ENCODE measurements at regions not wholly inside any gene's neighbourhood (a gene's known extent, or its start where the extent isn't known, plus 50 kb on each side); places are given as distances from the start of the nearest gene placed in this dataset.

DNA sequence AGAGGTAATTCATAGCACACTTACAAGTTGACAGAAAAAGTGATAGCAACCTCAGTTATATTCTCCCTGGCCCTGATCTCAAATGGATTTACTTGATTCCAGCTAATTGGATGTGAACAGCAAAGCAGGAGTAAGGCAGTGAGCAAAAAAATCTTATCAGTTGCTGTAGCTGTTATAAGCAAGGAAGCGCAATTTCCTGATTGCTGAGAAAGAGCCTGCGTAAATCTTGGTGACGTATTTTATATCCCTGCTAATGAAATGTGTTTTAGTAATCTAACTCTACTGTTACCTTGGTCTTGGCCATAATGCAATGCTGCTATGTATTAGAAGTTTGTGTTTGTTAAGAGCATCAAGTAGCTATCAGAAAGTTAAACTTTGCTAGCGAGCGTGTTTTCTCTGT, 661.2 kb upstream of the SEMA6A start:
- ATAC-seq, result no peak
- intact Hi-C loops (cut with DNase I), result no loop called here

DNA sequence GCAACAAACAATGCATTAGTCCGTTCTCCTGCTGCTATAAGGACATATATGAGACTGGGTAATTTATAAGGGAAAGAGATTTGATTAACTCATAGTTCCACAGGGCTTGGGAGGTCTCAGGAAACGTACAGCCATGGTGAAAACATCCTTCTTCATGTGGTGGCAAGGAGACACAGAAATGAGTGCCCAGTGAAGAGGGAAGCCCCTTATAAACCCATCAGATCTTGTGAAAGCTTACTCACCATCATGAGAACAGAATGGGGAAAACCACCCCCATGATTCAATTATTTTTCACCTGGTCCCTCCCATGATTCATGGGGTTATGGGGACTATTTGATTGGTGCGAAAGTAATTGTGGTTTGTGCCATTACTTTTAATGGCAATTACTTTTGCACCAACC, 655.8 kb upstream of the SEMA6A start:
- DNase-seq (ENCODE audit: low spot score) (no peak), ATAC-seq (no peak)
- intact Hi-C loops (cut with DNase I), result no loop called here

More for the DNA sequence above, 661.2 kb upstream of the SEMA6A start:
- no peak for DNase-seq (ENCODE audit: low spot score)

DNA sequence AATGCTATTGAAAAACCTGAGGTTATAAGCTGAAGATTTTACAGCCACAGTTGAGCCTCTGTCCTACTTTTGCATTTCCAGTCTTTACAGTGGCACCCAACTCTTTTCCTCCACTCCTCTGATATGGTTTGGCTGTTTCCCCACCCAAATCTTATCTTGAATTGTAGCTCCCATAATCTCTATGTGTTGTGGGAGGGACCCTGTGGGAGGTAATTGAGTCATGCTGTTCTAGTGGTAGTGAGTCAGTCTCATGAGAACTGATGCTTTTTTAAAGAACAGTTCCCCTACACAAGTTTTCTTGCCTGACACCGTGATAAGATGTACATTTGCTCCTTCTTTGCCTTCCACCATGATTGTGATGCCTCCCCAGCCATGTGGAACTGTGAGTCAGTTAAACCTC, 646.1 kb upstream of the SEMA6A start:
- ATAC-seq, result no peak
- intact Hi-C loops (cut with DNase I), result no loop called here
- DNase-seq (ENCODE audit: low spot score), result no peak

DNA sequence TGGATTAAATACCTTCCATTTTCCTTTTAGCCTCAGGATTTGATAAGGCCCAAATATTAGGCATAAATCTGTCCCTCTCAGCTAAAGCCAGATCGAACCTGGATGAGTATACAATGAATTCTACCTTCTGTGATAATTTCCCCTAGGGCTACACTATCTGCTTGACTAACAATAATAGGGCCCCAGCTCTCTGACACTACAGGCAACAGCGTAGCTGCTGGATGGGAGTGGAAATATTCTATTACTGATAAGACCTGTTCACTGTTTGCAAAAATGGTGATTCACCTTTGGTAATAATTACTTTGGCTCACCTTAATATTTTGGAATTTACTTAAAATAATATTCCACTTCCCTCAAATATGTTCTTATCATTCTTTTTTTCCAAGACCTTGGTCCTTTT, 644.2 kb upstream of the SEMA6A start:
- ATAC-seq (no peak), DNase-seq (ENCODE audit: low spot score) (no peak)
- intact Hi-C loops (cut with DNase I), result no loop called here

DNA sequence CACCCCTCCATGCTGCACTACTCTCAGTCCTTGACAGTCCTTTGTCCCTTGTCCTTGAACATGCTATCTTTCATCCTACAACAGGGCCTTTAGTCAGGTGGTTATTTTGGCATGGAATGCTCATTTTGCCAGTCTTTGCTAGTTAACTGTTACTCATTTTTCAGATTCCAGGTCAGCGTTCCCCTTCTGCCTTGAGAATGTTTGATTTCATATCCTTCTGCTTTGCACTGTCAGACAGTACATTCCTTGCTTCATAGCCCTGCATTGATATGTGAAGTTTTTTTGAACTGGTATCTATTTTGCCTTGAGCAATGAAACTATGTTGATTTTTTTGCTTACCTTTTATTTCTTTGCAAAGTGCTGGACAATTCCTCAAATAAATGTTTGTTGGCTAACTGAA, 638.2 kb upstream of the SEMA6A start:
- intact Hi-C loops (cut with DNase I), result no loop called here
- DNase-seq (ENCODE audit: low spot score), result no peak
- no peak for ATAC-seq

DNA sequence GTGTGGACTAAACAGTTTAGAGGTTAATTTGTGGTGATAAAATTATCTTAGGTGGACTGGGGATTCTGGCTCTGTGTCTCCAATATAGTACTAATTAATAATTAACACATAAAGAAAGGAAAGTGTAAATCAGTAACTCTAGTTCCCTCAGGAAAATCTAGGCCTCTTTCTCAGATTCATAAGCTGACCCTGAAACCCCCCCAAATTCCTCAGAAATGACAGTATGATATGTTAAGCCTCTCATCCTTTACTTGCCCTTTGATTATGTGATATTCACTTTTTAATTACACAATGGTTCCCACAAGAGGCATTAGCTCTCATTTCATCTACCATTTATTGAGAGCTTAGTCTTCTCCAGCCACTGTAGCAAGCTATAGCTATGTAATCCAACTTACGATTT, 636.2 kb upstream of the SEMA6A start:
- ATAC-seq (no peak), DNase-seq (ENCODE audit: low spot score) (no peak)
- intact Hi-C loops (cut with DNase I), result no loop called here

DNA sequence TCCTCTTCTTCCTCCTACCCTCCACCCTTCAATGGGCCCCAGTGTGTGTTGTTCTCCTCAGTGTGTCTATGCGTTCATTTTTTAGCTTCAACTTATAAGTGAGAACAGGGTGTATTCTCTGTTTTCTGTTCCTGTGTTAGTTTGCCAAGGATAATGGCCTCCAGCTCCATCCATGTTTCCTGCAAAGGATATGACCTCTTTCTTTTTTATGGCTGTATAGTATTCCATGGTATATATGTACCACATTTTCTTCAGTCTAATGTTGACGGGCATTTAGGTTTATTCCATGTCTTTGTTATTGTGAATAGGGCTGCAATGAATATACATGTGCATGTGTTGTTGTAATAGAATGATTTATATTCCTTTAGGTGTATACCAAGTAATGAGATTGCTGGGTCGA, 634.9 kb upstream of the SEMA6A start:
- intact Hi-C loops (cut with DNase I), result no loop called here
- no peak for ATAC-seq
- no peak for DNase-seq (ENCODE audit: low spot score)

DNA sequence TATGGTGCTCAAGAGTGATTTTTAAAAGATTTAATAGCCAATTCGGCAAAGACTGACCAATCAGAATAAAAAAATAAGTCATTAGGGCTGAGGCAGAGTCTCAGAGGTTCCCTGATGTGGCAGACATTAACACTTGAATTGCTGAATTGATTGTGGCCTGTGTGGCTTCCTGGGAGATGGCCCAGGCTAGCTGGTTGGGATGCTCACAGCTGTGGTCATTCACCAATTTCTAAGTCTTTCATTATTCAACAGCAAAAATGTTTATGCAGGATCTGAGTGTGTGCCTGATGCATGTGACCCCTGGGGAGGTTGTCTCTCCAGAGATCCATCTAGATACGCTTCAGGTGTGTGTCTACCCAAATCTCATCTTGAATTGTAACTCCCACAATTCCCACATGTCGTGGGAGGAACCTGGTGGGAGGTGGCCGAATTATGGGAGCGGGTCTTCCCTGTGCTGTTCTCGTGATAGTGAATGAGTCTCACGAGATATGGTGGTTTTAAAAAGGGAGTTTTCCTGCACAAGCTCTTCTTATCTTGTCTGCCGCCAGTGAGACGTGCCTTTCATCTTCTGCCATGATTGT, 632.6 kb upstream of the SEMA6A start:
- DNase-seq (ENCODE audit: low spot score) (no peak), ATAC-seq (no peak)
- intact Hi-C loops (cut with DNase I), result no loop called here

DNA sequence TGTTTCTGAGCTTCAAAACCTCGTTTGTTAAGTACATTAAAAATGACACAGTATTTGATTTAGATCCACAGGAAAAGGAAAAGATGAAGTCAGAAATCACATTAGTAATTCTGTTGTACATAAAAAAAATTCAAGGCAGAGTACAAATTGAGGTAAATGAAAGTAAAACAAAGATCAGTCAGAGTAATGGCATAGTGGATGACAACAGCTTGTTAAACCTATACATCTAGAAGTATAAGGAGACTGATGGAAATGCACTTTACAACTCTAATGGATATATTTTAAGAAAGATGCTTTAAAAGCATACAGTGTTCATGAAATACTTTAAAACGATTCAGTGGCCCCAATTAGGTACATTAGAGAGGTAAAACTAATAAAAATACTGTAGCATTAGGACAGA, 631.3 kb upstream of the SEMA6A start:
- ATAC-seq, result no peak
- no peak for DNase-seq (ENCODE audit: low spot score)
- intact Hi-C loops (cut with DNase I), result no loop called here

DNA sequence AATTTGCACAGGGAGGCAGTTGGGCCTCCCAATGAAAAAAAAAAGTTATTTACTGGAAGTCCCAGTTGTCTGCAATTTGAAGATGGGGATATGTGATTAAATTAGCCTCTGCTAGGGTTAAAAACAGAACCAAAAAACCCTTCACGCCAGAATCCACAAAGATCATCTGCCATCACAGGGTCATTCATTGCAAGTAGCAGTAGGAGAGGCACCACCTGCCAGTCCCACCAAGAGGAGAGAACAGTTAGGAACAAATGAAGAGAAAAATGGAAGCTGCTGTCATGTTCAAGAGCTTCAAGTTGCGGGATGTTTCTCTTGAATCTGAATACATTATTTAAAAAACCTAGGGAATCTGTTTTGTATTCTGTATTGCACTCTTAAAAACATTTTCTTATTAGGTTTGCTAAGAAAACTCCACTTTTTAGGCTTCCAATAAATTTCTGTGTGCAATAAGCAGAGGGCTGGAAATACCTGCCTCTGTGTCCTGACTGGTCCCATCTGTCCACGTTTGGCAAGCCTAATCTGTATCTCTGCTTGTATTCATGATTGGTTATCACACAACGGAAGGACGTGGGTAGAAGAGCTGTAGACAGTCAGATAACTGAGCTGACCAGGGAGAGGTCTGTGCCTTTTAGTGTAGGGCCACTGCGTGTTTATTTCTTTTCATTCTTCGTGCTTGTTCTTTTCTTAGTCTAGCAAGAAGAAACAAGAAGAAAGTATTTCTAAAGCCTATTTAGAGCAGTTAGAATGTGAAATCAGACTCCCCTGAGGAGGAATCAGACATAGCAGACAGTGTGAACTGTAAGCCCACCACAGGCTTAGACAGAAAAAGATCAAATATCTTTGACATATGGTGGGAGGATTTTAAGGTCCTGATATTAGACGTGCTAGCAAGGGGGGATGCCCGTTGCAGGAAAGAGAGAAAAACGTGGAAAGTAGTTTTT, 630.6 kb upstream of the SEMA6A start:
- intact Hi-C loops (cut with DNase I), result no loop called here
- no peak for DNase-seq (ENCODE audit: low spot score)
- no peak for ATAC-seq

DNA sequence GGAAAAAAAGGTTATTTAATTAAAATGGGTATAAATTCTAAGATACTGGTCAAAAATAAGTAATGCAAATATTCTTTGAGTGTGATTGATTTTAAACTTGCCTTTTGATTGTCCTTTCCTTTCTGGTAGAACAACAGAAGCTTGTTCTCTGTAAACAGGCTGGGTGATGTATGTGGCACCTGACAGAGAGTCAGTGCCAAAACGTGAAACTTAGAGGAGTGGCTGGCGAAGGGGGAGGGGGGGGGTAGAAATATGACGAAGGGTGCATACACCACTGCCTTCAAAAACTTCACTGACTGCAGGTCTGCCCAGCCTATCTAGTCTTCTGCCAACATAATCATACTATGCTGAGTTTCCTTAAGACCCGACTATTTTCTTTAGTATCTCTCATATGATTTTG, 629.8 kb upstream of the SEMA6A start:
- intact Hi-C loops (cut with DNase I), result no loop called here
- ATAC-seq (no peak), DNase-seq (ENCODE audit: low spot score) (no peak)

DNA sequence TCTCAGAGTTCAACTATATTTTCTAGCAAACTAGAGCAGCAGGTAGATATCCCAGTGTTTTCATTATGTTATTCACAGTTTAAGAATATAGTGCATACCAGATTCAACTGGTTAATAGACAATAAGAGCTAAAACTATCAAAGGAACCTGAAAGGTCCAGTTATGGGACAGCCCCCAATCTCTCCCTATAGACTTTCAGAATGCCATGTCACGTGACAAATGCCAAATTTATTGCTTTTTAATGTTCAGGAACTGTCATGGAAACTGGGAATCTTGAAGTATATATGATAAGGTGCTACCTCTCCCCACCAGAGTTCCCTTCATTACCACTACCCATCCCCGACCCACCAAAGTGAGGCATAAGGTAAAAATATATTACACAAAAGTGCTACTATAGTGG, 629.0 kb upstream of the SEMA6A start:
- intact Hi-C loops (cut with DNase I), result no loop called here
- DNase-seq (ENCODE audit: low spot score) (no peak), ATAC-seq (no peak)

DNA sequence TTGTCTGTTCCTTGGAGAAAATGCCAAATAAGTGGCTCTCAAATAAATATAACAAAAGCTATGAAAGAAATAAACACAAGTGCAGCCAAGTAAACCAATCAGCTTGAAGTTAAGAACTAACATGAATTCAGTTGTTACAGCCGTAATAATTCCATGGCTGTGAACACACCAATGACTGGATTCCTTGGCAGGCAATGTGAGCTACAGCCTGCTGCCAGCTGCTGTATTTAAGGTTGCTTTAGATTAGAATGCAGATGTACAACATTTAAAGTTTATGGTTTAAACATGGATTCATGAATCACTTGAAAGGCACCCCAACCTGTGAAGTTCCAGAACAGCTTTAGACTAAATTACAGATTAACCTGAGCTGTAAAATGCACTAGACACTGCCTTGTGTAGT, 626.4 kb upstream of the SEMA6A start:
- DNase-seq (ENCODE audit: low spot score), result no peak
- intact Hi-C loops (cut with DNase I), result no loop called here
- no peak for ATAC-seq

DNA sequence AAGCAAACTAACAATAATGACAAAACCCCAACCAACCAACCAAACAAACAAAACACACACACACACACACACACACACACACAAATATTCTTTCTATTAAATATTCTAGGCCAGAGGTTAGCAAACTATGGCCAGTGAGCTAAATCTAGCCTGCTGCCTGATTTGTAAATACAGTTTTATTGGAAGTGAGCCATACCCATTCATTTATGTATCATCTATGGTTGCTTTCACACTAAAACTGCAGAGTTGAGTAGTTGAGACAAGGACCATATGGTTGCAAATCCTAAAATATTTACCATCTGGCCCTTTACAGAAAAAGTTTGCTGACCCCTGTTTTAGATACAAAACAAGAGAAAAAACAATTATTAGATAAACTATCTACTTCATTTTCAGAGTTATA, 620.5 kb upstream of the SEMA6A start:
- intact Hi-C loops (cut with DNase I), result no loop called here
- no peak for ATAC-seq
- DNase-seq (ENCODE audit: low spot score), result no peak

DNA sequence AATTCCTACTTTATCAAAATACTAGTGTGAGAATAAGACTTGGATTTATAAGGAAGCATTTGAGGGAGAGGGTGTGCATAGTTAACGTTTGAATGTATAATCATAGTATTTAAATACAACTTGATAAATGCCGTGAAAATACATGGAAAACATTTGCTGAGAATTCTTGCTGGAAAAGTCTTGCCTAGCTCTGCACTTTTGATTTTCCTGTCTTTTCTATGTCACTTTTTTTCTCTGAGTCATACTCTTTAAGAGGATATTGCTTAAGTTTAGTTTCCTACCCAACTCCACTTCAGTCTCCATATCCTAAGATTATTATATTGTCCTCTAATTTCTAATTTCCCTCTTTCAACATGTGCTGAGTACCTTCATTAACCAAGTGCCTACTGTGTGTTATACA, 616.6 kb upstream of the SEMA6A start:
- no peak for ATAC-seq
- no peak for DNase-seq (ENCODE audit: low spot score)
- intact Hi-C loops (cut with DNase I), result no loop called here

DNA sequence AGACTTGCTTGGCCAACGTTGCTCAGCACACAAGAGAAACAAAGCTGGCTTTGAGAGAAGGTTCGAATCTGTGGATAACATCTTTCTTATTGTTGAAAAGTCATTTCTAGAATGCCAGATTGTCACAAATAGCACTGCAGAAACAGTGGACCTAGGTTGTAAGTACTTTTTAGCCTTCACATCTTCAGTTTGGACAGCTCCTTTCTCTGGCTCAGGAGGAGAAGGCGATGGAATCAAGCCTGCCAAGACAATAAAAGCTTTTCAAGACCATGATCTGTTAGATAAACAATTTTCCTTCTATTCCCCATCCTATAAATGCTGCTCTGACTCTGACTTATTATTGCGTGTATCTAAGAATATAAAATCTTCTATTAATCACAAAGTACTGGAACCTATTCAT, 615.2 kb upstream of the SEMA6A start:
- intact Hi-C loops (cut with DNase I), result no loop called here
- no peak for DNase-seq (ENCODE audit: low spot score)
- ATAC-seq, result no peak

DNA sequence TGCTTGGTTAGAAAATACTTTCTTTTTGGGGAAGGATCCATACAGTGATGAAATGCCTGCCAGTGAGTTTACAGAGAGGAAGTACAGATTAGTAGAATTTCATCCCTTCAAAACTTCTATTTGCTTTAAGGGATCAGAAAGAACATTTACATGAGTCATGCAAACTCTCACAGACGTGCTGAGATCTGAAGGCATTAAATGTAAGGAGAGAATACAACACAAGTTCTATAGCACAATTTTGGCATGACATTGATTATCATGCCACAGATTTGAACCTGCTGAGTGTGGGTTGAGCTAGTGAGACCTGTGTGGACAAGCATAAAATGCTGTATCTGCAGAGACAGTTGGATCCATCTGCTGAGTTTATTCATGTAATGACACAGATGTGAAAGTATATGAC, 613.6 kb upstream of the SEMA6A start:
- ATAC-seq, result no peak
- DNase-seq (ENCODE audit: low spot score), result no peak
- intact Hi-C loops (cut with DNase I), result no loop called here

DNA sequence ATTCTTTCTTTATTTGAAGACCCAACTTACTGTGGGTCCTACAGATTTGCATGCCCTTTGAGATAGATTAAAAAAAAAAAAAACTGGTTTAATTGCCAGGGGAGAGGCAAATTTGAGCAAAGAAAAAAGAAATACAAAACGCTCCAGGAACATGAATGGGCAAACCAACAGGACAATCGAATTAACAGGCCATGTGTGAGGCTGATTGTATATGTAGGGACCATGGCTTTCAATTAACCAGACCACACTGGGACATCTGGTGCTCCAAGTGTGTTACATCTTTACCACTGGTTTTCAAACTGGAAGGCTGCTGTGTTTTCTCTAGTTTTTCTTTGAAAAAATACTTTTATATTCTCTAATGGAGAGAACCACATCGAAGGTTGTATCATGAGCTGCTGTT, 612.1 kb upstream of the SEMA6A start:
- intact Hi-C loops (cut with DNase I), result no loop called here
- ATAC-seq, result no peak
- DNase-seq (ENCODE audit: low spot score), result no peak

DNA sequence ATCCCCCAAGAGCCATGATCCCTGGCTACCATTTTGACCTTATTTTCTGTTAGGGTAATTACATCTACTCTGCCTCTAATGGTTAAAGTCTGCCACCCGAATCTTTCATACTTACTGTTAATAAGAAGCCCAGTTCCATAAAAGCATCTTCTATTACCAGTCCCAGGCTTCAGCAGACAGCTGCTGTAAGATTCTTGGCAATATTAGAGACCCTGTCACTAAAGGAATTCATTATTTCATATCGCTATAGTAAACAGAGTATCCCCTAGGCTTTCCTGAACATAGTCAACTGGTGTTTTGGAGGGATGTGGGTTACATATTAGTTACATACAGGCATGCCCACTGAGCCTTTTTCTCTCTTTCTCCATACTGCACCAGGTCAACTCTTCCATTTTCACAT, 608.7 kb upstream of the SEMA6A start:
- DNase-seq (ENCODE audit: low spot score) (no peak), ATAC-seq (no peak)
- intact Hi-C loops (cut with DNase I), result no loop called here

DNA sequence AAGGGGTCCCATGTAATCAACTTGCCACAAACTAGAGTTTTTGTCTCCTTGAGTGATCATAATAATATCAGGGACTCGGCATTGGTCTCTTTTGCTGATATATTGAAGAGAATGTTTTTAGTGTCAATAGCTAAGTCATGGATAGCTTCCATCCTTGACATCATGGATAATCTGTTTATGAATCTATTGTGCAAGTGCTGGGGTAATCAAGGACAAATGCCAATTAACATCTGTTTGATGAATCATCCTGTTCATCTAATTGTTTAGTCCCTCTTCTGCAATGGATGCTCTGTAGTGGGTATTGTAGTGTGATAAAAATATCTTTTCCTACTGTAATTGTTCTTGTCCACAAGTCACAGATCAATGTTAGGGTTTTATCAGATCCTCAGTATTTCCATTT, 607.5 kb upstream of the SEMA6A start:
- intact Hi-C loops (cut with DNase I), result no loop called here
- no peak for DNase-seq (ENCODE audit: low spot score)
- ATAC-seq, result no peak

DNA sequence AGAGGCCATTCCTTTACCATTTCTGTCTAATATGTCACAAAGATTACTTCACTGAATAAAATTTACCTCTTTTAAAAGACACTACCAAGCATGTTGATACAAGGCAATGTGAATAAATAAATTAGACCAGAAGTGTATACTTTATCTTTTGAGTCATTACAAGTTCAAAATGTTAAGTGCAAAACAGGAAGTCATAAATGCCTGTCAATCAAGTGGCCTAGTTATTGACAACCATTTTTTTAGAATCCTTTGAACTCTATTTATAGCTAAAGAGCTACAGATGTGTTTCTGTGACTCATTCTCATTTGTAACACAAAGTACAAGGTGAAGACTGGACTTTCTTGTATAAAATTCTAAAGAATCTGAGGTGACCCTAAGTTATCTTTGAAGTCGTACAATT, 602.7 kb upstream of the SEMA6A start:
- DNase-seq (ENCODE audit: low spot score) (no peak), ATAC-seq (no peak)
- intact Hi-C loops (cut with DNase I), result no loop called here

Measured in sciatic nerve (tissue), 2 donors.